Small intestine (tissue), 7 donors: ENCODE measurements at regions not wholly inside any gene's neighbourhood (a gene's known extent, or its start where the extent isn't known, plus 50 kb on each side); places are given as distances from the start of the nearest gene placed in this dataset.

Experiments used
- DNase-seq, 2 donors: peaks; one replicate each; pipeline versions ENCODE4 v3.0.0 to v3.0.0-alpha.2; 2013
- FAIRE-seq: peaks from 2 replicates; lab custom pipeline; 2012; peaks lifted over from hg19 to GRCh38; lab: Jason Lieb, UNC
- H3K27ac ChIP-seq, 3 donors: one replicate each; pipeline ENCODE4 v1.5.1; 2013; ENCODE audit warnings: low read length in 2 of 3, mild to moderate bottlenecking in 2 of 3, control low read depth in 1 of 3, inconsistent platforms in 1 of 3, low read depth in 1 of 3, moderate library complexity in 1 of 3
- H3K27me3 ChIP-seq, 3 donors: one replicate each; pipeline ENCODE4 v1.6.1; 2013; ENCODE audit warnings: low read length in 3 of 3, inconsistent platforms in 1 of 3; ENCODE audit not compliant: control insufficient read depth in 3 of 3, insufficient read depth in 3 of 3
- H3K36me3 ChIP-seq, 3 donors: one replicate each; pipeline ENCODE4 v1.6.1; 2013; ENCODE audit warnings: low read length in 3 of 3, inconsistent platforms in 1 of 3, low read depth in 1 of 3, mild to moderate bottlenecking in 1 of 3, moderate library complexity in 1 of 3; ENCODE audit not compliant: control insufficient read depth in 3 of 3, insufficient read depth in 2 of 3
- H3K4me1 ChIP-seq, 3 donors: one replicate each; pipeline ENCODE4 v1.6.1; 2013; ENCODE audit warnings: low read length in 2 of 3, inconsistent platforms in 1 of 3, low read depth in 1 of 3, mild to moderate bottlenecking in 1 of 3, moderate library complexity in 1 of 3; ENCODE audit not compliant: control insufficient read depth in 3 of 3, insufficient read depth in 2 of 3
- H3K4me3 ChIP-seq, 3 donors: one replicate each; pipeline ENCODE4 v1.5.1; 2013; ENCODE audit warnings: low read length in 3 of 3, control low read depth in 1 of 3, inconsistent platforms in 1 of 3, low read depth in 1 of 3, mild to moderate bottlenecking in 1 of 3, moderate library complexity in 1 of 3
- H3K9me3 ChIP-seq, 2 donors: one replicate each; pipeline ENCODE4 v1.6.1; 2013; ENCODE audit warnings: low read depth in 1 of 2, low read length in 1 of 2; ENCODE audit not compliant: control insufficient read depth in 2 of 2, insufficient read depth in 1 of 2
- WGBS, 3 donors: extraction: QIAGEN DNeasy Blood & Tissue Kit; methylation state at CpG; one replicate each; pipeline ENCODE4 v1.1.7; 2013; 5-methylcytosine and 5-hydroxymethylcytosine counted together
- donor health status: healthy with polysubstance abuse.
- donor health status: control.
- donor health status: control.
- donor health status: Bipolar disorder and iron deficiency.
- donor health status: healthy.

- Histone ChIP-seq H3K27me3 (no peaks in the 10 kb centered on the region), H3K4me3 (no peak overlapping the region), H3K36me3 (no peaks in the 10 kb centered on the region), H3K27ac (no peak overlapping the region), H3K4me1 (no peaks in the 10 kb centered on the region), H3K9me3 (no peaks in the 10 kb centered on the region)
- no peak for DNase-seq
- no peak for FAIRE-seq
- WGBS, 3 donors, result 70 to 78% (median 75%) methylated on average over 7 of the region's 7 CpGs
Observed at GRCh38 chr6:166720856-166721255, 93.8 kb upstream of the RPS6KA2 start.

DNA sequence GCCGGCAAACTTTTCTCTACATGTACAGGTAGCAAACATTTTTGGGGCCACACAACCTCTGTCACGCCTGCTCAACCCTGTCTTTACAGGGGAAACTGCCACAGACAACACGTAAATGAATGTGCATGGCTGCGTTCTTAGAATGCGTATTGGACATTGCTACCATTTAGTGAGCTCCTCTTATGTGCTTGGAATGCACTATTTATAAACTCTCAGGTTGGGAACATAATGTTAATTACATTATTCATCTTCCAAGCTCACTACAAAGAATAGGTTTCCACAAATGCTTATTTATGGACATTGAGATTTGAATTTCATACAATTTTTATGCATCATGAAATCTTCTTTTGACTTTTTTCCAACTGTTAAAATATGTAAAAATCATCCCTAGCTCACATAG, 92.0 kb upstream of the RPS6KA2 start:
- no peak overlapping the region for H3K4me3 ChIP-seq
- H3K27me3 ChIP-seq, result no peaks in the 10 kb centered on the region
- no peak for FAIRE-seq
- 89 to 94% (median 94%) methylated on average over 5 of the region's 5 CpGs for WGBS, 3 donors
- no peak for DNase-seq
- H3K4me1 ChIP-seq, result no peaks in the 10 kb centered on the region
- no peaks in the 10 kb centered on the region for H3K36me3 ChIP-seq
- H3K27ac ChIP-seq, result no peak overlapping the region
- H3K9me3 ChIP-seq, result no peaks in the 10 kb centered on the region

DNA sequence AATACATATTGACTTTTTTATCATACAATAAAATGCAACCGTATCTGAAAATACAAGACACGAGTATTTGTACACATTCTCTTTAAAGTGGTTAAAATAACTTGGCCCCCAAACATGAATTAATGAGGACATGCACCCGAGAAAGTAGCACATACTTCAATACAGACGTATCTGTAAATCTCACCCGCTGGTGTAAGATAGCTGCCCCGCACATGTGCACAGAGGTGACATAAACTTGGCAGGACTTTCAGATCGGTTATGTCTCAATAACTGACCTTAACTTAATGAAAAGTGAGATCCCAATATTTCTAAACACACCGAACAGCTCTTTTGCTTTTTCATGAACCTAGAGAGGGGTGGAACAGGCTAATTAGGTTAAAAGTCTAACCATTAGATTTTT, 91.5 kb upstream of the RPS6KA2 start:
- Histone ChIP-seq H3K27me3 (no peaks in the 10 kb centered on the region), H3K9me3 (no peaks in the 10 kb centered on the region), H3K4me3 (no peak overlapping the region), H3K36me3 (no peaks in the 10 kb centered on the region), H3K4me1 (no peaks in the 10 kb centered on the region), H3K27ac (no peak overlapping the region)
- WGBS, 3 donors, result 59 to 68% (median 63%) methylated on average over 8 of the region's 8 CpGs
- FAIRE-seq (no peak), DNase-seq (no peak)

- Histone ChIP-seq H3K36me3 (no peaks in the 10 kb centered on the region), H3K4me1 (no peaks in the 10 kb centered on the region), H3K9me3 (peaks cover 0 to 5% of the 10 kb centered on the region in 2 donors), H3K27me3 (no peaks in the 10 kb centered on the region), H3K27ac (no peak overlapping the region), H3K4me3 (no peak overlapping the region)
- FAIRE-seq (no peak), DNase-seq (no peak)
- 89 to 93% (median 90%) methylated on average over 14 of the region's 14 CpGs for WGBS, 3 donors
Observed at GRCh38 chr6:166716910-166717617, 90.0 kb upstream of the RPS6KA2 start.

GRCh38 chr6:166715992-166716391, 88.9 kb upstream of the RPS6KA2 start:
- Histone ChIP-seq H3K4me1 (no peaks in the 10 kb centered on the region), H3K9me3 (peaks cover 0 to 8% of the 10 kb centered on the region in 2 donors), H3K27me3 (no peaks in the 10 kb centered on the region), H3K27ac (no peak overlapping the region), H3K4me3 (no peak overlapping the region), H3K36me3 (no peaks in the 10 kb centered on the region)
- no peak for DNase-seq
- FAIRE-seq, result no peak
- 82 to 88% (median 83%) methylated on average over 8 of the region's 8 CpGs for WGBS, 3 donors

GRCh38 chr6:166715065-166715464, 88.0 kb upstream of the RPS6KA2 start:
- FAIRE-seq, result no peak
- Histone ChIP-seq H3K27me3 (no peaks in the 10 kb centered on the region), H3K9me3 (peaks cover 0 to 11% of the 10 kb centered on the region in 2 donors), H3K36me3 (no peaks in the 10 kb centered on the region), H3K4me3 (no peak overlapping the region), H3K27ac (no peak overlapping the region), H3K4me1 (no peaks in the 10 kb centered on the region)
- WGBS, 3 donors, result 70 to 96% (median 83%) methylated on average over 7 of the region's 7 CpGs
- no peak for DNase-seq

DNA sequence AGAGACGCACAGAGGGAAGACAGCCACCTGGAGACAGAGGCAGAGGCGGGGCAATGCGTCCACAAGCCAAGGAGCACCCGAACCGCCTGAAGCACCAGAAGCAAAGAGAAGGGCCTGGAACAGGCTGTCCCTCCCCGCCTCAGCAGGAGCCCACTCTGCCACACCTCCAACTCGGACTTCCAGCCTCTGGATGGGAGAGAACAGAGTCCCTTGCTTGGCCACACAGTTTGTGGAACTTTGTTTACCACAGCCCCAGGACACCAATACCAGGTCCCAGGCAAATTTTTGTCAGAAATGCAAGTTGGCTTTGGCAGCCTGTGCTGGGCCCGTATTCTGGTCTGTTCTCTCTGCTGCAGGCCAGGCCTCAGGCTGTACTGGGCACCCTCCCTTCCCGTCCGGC, 87.5 kb upstream of the RPS6KA2 start:
- DNase-seq (no peak), FAIRE-seq (no peak)
- WGBS, 3 donors, result 88 to 91% (median 88%) methylated on average over 10 of the region's 10 CpGs
- peaks cover 0 to 11% of the 10 kb centered on the region in 2 donors for H3K9me3 ChIP-seq
- no peaks in the 10 kb centered on the region for H3K4me1 ChIP-seq
- no peak overlapping the region for H3K27ac ChIP-seq
- no peaks in the 10 kb centered on the region for H3K36me3 ChIP-seq
- no peak overlapping the region for H3K4me3 ChIP-seq
- no peaks in the 10 kb centered on the region for H3K27me3 ChIP-seq

GRCh38 chr6:166714187-166714510, 87.1 kb upstream of the RPS6KA2 start:
- DNase-seq (no peak), FAIRE-seq (no peak)
- Histone ChIP-seq H3K4me3 (no peak overlapping the region), H3K9me3 (peaks cover 0 to 11% of the 10 kb centered on the region in 2 donors), H3K4me1 (no peaks in the 10 kb centered on the region), H3K27me3 (no peaks in the 10 kb centered on the region), H3K27ac (no peak overlapping the region), H3K36me3 (no peaks in the 10 kb centered on the region)
- 86 to 91% (median 87%) methylated on average over 2 of the region's 2 CpGs for WGBS, 3 donors
